ENCODE measurements at regions not wholly inside any gene's neighbourhood (a gene's known extent, or its start where the extent isn't known, plus 50 kb on each side); places are given as distances from the start of the nearest gene placed in this dataset.

DNA sequence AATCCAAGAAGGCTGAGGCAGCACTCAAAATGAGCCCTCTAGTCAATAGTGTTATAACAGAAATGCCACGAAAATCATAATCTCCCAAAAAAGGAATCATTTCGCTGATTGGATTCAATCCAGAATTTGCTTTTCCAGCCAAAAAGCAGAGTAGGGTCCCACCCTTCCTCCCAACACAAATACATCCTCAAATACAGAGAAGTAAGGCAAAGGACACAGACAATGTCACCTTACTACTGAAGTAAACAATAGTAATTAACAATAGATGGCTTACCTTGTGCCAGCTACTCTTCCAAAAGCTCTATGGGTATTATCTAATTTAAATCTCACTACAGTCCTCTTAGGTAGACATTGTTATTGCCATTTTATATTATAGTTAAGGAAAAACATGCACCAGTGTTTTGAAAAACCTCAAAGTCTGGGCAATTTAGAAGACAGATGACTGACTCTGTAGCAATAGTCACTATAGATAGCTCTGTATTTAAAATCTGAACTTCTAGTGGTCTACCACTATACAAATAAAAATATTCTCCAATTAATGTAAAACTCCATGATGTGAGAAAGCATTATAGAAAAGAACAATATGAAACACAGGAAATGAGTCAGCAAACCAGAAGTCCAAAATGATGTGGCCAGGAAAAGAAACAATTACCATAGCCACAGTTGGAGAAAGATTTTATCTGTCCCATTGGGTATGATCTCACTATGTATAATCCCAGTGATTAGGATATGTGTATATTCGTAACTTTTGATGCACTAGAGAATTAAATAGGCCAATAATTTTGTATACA, 305.0 kb upstream of the ERBB4 start:
- TF ChIP-seq, protein P1, sequence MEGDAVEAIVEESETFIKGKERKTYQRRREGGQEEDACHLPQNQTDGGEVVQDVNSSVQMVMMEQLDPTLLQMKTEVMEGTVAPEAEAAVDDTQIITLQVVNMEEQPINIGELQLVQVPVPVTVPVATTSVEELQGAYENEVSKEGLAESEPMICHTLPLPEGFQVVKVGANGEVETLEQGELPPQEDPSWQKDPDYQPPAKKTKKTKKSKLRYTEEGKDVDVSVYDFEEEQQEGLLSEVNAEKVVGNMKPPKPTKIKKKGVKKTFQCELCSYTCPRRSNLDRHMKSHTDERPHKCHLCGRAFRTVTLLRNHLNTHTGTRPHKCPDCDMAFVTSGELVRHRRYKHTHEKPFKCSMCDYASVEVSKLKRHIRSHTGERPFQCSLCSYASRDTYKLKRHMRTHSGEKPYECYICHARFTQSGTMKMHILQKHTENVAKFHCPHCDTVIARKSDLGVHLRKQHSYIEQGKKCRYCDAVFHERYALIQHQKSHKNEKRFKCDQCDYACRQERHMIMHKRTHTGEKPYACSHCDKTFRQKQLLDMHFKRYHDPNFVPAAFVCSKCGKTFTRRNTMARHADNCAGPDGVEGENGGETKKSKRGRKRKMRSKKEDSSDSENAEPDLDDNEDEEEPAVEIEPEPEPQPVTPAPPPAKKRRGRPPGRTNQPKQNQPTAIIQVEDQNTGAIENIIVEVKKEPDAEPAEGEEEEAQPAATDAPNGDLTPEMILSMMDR (conservative IDR thresholded peaks at IDR 0.05) = no peak
- no peak for TF ChIP-seq ZFX (IDR thresholded peaks at IDR 0.05)
